Medulla oblongata (tissue), 1 donor: ENCODE measurements at regions not wholly inside any gene's neighbourhood (a gene's known extent, or its start where the extent isn't known, plus 50 kb on each side); places are given as distances from the start of the nearest gene placed in this dataset.
"Not testable (repeated sequence)": the region's sequence is repeated elsewhere in the genome, so short reads cannot be mapped to it uniquely, and the experiment has no call there.

Experiments
- DNase-seq: peaks from one replicate; pipeline ENCODE4 v3.0.0-alpha.2; 2015; ENCODE audit errors: extremely low spot score

DNA sequence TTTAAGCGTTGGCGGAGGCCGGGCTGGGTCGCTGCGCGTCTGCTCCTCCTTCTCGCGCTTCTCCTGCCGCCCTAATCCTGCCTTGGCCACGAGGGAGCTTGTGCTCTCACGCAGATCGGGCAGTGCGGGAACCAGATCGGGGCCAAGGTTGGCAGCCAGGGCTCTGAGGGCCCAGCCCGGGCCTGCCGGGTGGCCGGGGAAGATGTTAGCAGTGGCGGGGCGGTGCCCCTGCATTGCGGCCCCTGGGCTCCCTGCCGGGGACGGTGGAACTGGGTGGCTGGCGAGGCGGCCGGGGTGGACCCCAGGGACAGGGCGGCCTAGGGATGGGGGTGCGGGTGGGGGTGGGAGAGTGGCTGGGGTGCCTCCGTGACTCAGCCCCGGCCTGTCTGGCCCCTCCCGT, 297.4 kb downstream of the CACNA1B start:
- not testable (repeated sequence) for DNase-seq

DNA sequence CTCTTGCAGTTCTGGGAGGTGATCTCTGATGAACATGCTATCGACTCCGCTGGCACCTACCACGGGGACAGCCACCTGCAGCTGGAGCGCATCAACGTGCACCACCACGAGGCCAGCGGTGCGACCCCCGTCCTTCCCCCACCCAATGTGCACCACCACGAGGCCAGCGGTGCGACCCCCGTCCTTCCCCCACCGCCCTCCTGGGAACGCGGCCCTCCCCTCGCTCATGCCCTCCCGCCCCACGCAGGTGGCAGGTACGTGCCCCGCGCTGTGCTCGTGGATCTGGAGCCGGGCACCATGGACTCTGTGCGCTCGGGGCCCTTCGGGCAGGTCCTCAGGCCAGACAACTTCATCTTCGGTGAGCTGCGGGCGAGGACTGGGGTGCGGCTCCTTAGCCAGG, 297.8 kb downstream of the CACNA1B start:
- DNase-seq = not testable (repeated sequence)

DNA sequence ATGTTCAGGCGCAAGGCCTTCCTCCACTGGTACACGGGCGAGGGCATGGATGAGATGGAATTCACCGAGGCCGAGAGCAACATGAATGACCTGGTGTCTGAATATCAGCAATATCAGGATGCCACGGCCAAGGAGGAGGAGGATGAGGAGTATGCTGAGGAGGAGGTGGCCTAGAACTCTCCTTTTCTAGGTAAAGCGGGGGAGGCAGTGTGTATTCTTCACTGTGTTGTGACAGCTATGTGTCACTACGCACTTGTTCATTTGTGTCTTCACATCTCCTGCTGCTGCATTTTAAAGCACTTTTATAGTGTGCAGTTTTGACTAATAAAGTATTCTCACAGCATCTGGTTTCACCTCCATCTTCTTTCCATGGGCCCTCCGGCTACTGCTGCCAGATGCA, 299.5 kb downstream of the CACNA1B start:
- DNase-seq = not testable (repeated sequence)

DNA sequence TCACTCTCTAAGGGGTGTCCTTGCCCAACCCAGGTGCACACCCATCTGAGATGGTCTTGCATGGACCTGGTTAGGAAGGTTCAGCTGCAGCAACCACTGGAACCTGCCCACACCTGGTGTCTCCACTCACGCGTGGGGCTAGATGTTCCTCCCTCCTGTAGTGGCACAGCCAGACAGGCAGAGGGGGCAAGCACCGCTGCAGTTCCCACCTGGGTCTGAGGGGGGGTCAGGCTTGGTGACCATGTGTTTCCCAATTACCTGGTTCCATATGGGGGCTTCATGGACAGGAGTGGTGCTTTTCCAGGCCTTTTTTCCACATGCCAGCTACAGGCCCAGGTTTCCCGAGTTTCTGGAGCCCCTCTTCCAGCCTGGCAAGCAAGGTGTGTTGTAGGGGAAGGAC, 301.4 kb downstream of the CACNA1B start:
- not testable (repeated sequence) for DNase-seq

DNA sequence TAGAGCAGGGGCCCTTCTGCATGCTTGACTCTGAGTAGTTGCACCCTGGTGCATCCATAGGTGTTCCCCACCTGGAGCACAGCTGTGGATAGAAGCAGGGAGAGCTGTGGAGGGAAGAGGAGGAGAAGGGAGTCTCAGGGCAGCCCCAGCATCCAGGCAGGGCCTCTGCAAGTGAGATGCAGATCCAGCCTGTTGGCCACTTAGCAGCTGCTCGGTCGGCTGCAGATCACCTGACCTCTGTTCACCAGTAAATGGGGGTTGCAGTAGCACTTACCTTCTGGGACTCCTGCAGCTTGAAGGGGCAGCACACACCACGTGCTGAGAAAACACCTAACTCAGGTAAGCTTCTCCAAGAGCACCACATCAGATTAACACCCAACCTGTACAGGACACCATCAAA, 302.1 kb downstream of the CACNA1B start:
- not testable (repeated sequence) for DNase-seq

DNA sequence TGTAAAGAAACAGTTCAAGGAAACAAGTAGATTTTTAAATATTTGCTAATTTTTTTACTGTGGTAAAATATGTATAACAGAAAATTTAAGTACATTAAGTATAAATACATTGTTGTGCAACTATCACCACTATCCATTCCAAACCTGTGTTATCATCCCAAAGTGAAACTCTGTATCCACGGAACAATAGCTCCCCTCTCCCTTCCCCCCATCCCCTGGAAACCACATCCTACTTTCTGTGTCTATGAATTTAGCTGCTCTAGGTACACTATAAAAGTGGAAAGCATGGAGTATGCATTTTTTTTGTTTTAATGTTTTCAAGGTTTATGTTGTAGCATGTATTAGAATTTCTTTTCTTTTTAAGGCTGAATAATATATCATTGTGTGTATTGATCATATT, 304.4 kb downstream of the CACNA1B start:
- not testable (repeated sequence) for DNase-seq

DNA sequence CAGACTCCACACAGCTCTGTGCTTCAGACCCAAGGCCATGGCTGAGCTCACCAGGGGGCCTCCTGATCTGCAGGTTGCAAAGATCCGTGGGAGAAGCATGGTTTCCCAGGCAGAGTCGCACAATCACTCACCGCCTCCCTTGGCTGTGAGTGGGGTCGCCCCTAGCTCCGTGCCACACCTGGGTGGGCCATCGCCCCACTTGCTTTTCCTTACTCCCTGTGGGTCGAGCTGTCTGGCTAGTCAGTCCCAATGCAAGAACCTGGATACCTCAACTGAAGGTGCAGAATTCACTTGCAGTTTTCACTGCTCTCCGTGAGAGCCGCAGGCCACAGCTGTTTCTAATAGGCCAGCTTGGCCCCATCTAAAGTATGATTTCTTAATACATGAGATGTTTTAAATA, 319.6 kb downstream of the CACNA1B start:
- DNase-seq = not testable (repeated sequence)

DNA sequence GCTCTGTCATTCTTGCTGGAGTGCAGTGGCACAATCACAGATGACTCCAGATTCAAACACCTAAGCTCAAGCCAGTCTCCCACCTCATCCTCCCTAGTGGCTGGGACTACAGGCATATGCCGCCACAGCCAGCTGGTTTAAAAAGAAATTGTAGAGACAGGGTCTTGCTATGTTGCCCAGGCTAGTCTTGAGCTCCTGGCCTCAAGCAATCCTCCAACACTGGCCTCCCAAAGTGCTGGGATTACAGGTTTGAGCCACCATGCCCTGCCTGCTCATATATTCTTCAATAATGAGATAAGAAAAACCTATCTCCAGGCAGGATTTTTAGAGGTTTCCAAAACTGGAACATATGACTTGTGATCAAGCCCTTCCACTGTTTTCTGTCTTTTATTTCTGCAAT, 321.4 kb downstream of the CACNA1B start:
- DNase-seq = not testable (repeated sequence)

DNA sequence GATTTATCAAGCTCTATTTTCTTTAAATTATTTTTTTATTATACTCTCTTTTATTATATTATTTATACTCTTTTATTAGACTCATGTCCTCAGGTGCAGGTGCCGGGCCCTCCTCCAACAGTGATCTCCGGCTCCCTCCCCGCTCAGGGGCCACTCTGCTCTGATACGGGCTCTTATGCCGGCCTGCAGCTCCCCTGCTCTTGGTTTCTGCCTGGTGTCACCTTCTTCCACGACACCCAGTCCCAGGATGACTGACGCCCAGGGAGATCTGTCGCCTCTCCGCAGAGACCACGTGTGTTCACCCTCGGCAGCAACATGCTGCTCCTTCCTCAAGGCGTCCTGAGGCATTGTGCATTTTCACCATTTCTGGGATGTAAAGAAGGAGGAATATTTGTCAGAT, 322.3 kb downstream of the CACNA1B start:
- DNase-seq = not testable (repeated sequence)

DNA sequence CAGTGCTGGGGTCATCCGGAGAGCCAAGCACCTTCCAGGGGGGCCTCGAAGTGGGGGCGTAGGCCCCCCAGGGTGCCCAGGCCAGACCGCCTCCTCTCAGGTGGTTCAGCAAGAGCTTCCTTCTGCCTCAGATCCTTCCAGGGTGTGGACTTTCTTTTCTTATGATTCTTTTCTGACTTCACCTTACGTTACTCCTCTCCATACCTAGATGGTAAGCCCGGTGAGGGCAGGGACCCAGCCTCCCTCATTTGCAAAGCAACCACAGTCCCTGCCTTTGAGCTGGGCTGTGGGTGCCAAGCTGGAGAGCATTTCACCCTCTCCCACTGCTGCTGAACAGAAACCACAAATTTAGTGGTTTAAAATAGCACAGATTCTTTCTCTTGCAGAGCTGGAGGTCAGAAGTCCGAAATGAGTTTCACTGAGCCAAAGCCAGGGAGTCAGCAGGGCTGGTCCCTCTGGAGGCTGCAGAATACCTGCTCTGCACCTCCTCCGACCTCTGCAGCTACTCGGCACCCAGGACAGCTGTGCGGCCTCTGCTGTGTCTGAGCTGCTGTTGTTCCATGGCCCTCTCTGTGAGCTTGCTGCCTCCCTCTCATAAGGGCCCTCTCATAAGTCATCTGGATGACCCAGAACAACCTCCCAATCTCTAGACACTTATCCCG, 323.0 kb downstream of the CACNA1B start:
- not testable (repeated sequence) for DNase-seq

DNA sequence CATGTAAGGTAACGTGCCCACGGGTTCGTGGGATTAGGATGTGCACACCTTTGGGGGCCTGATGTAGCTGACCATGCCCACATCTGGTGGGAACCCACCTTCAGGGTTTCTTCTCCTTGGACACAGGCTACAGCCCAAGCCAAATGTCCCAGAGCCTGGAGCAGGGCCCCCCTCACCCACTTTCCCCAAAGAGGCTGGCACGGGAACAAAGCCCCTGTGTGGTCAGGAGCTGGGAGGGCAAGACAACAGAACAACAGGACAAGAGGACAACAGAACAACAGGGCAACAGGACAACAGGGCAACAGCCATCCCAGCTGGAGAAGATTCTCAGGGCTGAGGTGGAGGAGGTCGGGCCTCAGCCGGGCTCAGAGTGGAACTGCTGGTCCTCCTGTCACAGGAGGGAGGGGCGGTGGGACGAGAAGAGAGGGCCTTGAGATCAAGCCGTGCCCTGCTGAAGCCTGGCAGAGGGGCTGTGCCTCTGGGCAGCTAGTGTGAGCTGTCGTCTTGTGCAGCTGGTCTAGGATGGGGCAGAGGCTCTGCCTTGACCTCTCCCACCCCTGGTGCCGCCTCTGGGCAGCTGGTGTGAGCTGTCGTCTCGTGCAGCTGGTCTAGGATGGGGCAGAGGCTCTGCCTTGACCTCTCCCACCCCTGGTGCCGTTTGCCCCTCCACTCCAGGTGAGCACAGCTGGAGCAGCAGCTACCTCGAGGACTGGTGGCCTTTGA, 323.7 kb downstream of the CACNA1B start:
- not testable (repeated sequence) for DNase-seq

DNA sequence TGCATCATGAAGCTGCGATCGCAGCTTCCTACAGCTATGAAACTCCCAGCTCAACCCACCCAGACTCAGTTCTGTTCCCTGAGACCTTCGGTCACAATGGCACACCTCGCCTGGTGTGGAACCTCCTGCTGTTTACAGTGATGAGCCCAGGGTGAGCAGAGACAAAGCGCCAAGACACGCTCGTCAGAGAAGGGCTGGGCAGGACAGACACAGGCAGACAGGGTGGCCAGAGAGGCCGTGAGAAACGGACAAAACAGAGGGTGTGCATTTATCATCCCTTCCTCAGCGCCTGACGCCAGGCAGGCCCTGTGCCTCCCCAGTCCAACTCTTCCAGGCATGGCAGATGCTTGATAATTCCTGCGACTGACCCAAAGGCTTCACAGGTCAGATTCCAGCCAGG, 324.5 kb downstream of the CACNA1B start:
- not testable (repeated sequence) for DNase-seq

DNA sequence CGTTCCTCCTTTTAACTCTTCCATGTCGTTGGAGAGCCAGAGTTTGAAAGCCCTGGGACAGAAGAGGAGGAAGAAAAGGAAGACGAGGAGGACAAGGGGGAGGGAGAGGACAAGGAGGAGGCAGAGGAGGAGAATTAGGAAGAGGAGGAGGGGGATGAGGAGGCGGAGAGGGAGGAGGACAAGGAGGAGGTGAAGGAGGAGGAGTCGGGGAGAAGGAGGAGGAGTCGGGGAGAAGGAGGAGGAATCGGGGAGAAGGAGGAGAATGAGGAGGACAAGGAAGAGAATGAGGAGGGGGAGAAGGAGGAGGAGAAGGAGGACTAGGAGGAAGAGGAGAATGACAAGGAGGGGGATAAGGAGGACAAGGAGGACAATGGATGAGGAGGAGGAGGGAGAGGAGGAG, 325.7 kb downstream of the CACNA1B start:
- not testable (repeated sequence) for DNase-seq

DNA sequence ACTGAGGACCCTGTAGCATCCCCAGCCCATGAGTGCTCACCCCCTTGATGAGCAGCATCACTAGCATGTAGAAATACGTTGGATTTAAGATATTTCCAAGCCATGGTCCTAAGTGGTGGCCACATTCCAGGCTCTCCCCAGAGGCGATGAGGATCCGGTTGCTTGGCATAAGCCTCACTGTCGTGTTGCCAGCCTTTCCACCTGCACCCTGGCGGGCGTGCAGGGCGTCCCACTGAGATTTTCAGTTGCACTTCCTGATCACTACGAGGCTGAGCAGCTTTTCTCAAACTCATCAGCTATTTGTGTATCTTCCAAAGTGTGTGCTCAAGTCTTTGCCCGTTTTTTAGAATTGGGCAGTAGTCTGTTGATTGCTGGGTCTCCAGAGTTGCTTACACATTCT, 326.3 kb downstream of the CACNA1B start:
- not testable (repeated sequence) for DNase-seq

DNA sequence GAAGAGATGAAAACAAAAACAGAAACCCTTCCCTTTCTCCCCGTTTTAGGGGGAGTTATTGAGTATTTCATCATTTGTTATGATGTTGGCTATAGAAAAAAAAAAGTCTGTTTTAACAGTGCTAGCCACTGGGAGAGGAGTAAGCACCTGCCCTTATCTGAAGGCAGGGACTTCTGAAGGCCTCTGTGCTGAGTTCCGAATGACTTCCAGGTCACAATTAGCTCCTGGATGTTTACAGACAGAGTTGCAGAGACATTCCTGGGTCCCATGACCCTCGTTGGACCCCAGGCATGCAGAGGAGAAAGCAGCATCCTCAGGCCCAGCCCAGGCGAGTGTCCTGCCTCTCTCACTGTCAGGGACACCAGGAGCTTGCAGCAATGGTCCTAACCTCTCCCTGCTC, 328.5 kb downstream of the CACNA1B start:
- not testable (repeated sequence) for DNase-seq

DNA sequence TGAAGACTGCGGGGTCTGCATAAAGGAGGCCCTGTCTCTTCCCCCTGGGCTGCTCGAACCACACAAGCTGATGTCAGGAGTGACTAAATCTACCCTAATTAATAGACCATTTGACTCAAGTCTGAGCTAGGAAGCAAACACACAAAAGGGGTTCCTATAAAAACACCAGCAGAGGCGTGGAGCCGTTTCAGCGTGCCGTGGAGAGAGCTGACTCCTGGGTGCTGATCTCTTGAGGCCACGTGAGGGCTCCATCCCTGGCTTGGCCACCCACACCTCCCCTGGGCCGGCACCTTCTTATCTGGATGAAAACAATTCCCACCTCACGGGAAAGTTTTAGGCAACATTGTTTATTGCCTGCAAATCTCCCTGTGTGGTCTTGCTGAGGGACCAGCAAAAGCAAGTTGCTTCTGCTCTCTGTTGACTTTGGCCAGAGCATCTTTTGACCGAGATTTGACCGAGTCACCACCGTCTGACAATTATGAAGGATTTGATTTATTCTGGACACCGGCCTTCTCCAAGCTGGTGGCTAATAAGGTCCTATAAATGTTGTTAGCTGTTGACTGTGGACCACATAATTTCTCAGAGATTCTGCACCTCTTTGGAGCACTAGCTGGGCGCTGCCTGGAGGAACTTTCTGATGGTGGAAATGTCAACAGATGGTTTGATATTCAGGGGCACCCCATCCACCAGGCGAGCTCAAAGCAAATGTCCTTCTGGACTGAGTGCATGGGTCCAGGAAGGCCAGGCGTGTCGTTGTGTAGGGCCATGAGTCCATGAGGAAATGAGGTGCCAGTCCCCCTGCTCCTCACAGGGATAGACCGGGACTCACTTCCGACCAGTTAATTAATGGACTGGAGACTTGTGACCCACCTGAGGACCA, 330.0 kb downstream of the CACNA1B start:
- not testable (repeated sequence) for DNase-seq

DNA sequence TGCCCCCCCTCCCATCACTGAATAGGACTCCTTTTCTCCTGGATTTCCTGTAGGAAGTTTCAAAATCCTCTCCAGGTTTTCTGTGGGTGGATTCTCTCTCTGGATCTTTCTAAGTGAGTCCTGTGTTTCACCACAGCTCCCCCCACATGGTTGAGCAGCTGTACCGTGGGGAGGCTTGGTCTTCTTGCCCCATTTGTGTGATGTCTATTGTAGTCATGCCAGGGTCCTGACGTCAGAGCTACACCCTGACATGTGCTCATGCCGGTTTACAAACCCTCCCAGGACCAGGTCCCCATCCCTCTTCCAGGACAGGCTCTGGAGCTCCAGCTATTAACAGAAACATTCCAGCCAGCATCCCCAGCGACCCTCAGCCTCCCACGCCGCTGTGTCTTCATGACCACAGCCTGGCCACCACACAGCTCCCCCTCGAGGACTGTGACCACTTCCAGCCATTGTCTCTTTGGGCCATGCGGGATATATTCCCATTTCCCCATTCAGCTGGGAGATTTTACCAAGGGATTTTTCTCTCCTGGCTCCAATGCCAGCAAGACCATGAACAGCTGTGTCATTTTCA, 331.6 kb downstream of the CACNA1B start:
- DNase-seq = not testable (repeated sequence)

DNA sequence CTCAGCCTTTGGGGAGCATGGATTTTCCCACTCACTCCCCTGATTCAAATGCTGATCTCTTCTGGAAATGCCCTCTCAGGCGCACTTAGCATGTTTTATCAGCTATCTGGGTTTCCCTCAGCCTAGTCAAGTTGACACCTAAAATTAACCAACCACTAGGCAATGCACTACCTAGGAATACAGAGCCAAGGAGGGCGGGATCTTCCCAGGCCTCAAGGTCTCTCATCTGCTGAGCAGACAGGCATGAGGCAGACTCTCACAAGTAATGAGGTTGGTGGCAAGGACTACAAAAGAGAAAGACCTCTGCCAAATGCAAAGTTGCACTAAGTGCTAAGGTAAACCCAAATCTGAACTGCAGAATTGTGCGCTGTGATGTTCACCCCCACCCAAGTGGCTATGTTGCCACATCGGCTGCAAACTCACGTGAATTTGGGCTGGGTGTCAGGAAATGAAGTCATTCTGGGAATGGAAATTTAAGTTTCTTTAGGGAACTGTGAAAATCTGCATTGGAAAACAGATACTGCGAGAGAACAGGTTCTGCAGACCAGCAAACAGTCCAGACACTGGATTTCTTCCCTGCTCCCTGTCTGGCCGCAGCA, 332.9 kb downstream of the CACNA1B start:
- not testable (repeated sequence) for DNase-seq

DNA sequence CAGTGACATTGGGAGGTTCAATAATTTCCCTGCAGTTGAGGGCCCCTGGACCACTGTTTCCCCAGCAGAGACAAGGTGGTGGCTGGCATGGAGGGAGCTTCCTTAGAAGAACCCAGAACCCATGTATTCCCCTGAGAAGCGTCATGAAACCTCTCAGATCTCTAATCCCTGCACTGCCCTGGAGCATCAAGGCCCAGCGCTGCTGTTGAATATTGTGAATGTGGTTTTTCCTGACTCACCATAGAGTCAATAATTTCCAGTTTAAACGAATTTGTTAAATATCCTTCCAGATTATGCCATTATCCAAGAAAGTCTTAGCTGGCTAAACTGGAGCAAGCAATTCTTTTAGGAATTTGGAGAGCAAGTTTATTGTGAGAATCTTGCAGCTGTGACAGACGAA, 333.5 kb downstream of the CACNA1B start:
- not testable (repeated sequence) for DNase-seq

DNA sequence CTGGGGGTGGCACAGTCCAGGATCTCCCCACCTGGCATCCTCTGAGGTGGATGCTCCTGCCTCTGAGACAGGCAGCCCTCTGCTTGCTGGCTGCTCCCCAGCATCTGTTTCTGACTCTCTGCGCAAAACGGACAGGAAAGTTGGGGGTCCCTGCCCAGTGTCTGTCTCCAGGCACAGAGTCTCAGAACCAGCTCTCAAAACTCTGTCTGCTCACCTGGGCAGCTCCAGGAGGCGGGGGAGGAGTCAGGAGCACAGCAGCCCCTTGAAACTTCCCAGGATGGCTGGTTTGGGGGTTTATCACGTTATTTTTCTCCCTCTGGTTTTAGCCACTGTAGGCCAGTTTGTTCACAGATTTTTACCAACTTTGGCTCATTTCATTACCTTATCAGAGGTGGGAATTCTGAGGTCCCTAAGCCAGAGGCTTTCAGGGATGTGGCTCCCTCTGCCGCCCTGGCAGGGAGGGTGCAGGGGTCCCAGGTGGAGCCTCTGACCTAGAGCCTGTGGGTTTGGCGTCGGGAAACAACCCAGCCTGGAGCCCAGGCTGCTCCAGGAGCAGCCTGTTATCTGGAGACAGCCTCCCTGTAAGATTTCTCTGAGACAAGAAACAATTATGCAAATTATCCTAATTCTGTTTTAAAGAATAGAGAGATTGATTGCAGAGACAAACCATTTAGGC, 334.1 kb downstream of the CACNA1B start:
- DNase-seq = not testable (repeated sequence)

DNA sequence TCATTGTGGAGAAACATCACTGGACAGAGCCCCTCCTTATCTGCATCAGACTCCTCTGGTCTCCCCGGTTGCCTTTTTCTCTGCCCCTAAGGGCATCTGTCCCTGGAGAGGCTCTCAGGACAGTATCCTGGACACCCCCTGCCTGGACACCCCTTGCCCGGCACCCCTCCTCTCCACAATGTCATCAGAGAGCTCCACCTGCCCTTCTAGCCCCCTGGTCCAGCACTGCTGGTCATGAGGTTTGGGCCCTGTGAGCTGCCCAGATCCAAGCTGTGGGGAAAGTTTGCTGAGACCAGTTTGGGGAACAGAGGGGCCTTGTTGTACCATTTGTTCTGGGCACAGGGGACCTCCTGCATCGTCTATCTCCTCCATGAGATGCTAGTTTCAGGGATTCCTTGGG, 335.2 kb downstream of the CACNA1B start:
- not testable (repeated sequence) for DNase-seq
